ENCODE measurements at regions not wholly inside any gene's neighbourhood (a gene's known extent, or its start where the extent isn't known, plus 50 kb on each side); places are given as distances from the start of the nearest gene placed in this dataset.

- intact Hi-C loops (cut with micrococcal nuclease): no loop called here
- Histone ChIP-seq H4K20me1 (ENCODE audit: control insufficient read depth, insufficient read depth, low read length, poor library complexity, severe bottlenecking) (peaks cover 5% of the 10 kb centered on the region), H3K4me1 (ENCODE audit: control insufficient read depth in 2 of 2, insufficient read depth in 2 of 2, low read length in 2 of 2) (peaks cover 12 to 13% of the 10 kb centered on the region in 2 donors), H3K79me2 (ENCODE audit: control insufficient read depth, insufficient read depth, low read length) (peaks cover 9% of the 10 kb centered on the region), H3K36me3 (replicated peaks in 1 of 2; ENCODE audit: control extremely low read depth in 1 of 2, control insufficient read depth in 1 of 2, extremely low read depth in 1 of 2, insufficient read depth in 2 of 2, low read length in 1 of 2) (no peaks in the 10 kb centered on the region), H3K27me3 (replicated peaks in 1 of 4; ENCODE audit: control extremely low read depth in 1 of 4, control insufficient read depth in 3 of 4, insufficient read depth in 4 of 4, low read length in 3 of 4) (no peaks in the 10 kb centered on the region), H3K9me3 (ENCODE audit: control extremely low read depth in 1 of 3, control insufficient read depth in 2 of 3, insufficient read depth in 1 of 3, low read length in 2 of 3) (peaks cover 0 to under 1% (median 0%) of the 10 kb centered on the region in 3 donors), H3K4me3 (ENCODE audit: control extremely low read depth in 1 of 5, extremely low read depth in 1 of 5, insufficient read depth in 1 of 5, low read depth in 2 of 5, low read length in 4 of 5) (no peak overlapping the region), H3K4me2 (replicated peaks; ENCODE audit: low read depth, low read length, poor library complexity, severe bottlenecking) (no peak overlapping the region), H2AFZ (ENCODE audit: insufficient read depth, low read depth, low read length, poor library complexity, severe bottlenecking) (no peak overlapping the region), H3K9ac (ENCODE audit: low read length) (no peak overlapping the region), H3K27ac (ENCODE audit: low read length in 2 of 2) (no peak overlapping the region)
- CTCF ChIA-PET: interaction anchor here (1.0 to 1.1 kb wide), 2 partner anchors 26 to 35 kb away, joined by 3 read pairs; no protein-coding TSS in a partner anchor
- no peak overlapping the region for H3K4me3 Mint-ChIP-seq
- no peaks in the 10 kb centered on the region for H3K9me3 Mint-ChIP-seq (ENCODE audit: insufficient read depth)
- no peaks in the 10 kb centered on the region for H3K27me3 Mint-ChIP-seq
- no peak for ATAC-seq (ENCODE audit: low read depth)
- peaks cover 23% of the 10 kb centered on the region for H3K4me1 Mint-ChIP-seq
- peak overlapping the region; percentile 18 for H3K27ac Mint-ChIP-seq
- WGBS (ENCODE audit: insufficient coverage): 88% methylated on average over 6 of the region's 9 CpGs
- POLR2A ChIA-PET: no interaction called here
- no peak for DNase-seq
- TF ChIP-seq CTCF (IDR thresholded peaks at IDR 0.05) (no peak), EZH2 (IDR thresholded peaks at IDR 0.05; ENCODE audit: borderline replicate concordance, insufficient read depth, low read depth, low read length, poor library complexity, severe bottlenecking) (no peak)
Observed at GRCh38 chr2:174660984-174661675, 63.5 kb upstream of the WIPF1 start.

GRCh38 chr2:174659069-174659900, 61.7 kb upstream of the WIPF1 start:
- H3K4me1 ChIP-seq (ENCODE audit: control insufficient read depth in 2 of 2, insufficient read depth in 2 of 2, low read length in 2 of 2): peaks cover 12 to 13% of the 10 kb centered on the region in 2 donors
- POLR2A ChIA-PET: no interaction called here
- CTCF ChIA-PET: no interaction called here
- H3K4me1 Mint-ChIP-seq: peaks cover 23% of the 10 kb centered on the region
- H3K4me2 ChIP-seq (replicated peaks; ENCODE audit: low read depth, low read length, poor library complexity, severe bottlenecking): no peak overlapping the region
- no peak overlapping the region for H2AFZ ChIP-seq (ENCODE audit: insufficient read depth, low read depth, low read length, poor library complexity, severe bottlenecking)
- H3K27me3 ChIP-seq (replicated peaks in 1 of 4; ENCODE audit: control extremely low read depth in 1 of 4, control insufficient read depth in 3 of 4, insufficient read depth in 4 of 4, low read length in 3 of 4): no peaks in the 10 kb centered on the region
- no peak overlapping the region for H3K4me3 Mint-ChIP-seq
- H3K27me3 Mint-ChIP-seq: no peaks in the 10 kb centered on the region
- H3K4me3 ChIP-seq (ENCODE audit: control extremely low read depth in 1 of 5, extremely low read depth in 1 of 5, insufficient read depth in 1 of 5, low read depth in 2 of 5, low read length in 4 of 5): no peak overlapping the region
- peaks cover 0 to 4% (median 0%) of the 10 kb centered on the region in 3 donors for H3K9me3 ChIP-seq (ENCODE audit: control extremely low read depth in 1 of 3, control insufficient read depth in 2 of 3, insufficient read depth in 1 of 3, low read length in 2 of 3)
- H3K36me3 ChIP-seq (replicated peaks in 1 of 2; ENCODE audit: control extremely low read depth in 1 of 2, control insufficient read depth in 1 of 2, extremely low read depth in 1 of 2, insufficient read depth in 2 of 2, low read length in 1 of 2): no peaks in the 10 kb centered on the region
- peaks cover 5% of the 10 kb centered on the region for H4K20me1 ChIP-seq (ENCODE audit: control insufficient read depth, insufficient read depth, low read length, poor library complexity, severe bottlenecking)
- no peak overlapping the region for H3K9ac ChIP-seq (ENCODE audit: low read length)
- WGBS (ENCODE audit: insufficient coverage): 82% methylated on average over 4 of the region's 7 CpGs
- intact Hi-C loops (cut with micrococcal nuclease): no loop called here
- no peaks in the 10 kb centered on the region for H3K9me3 Mint-ChIP-seq (ENCODE audit: insufficient read depth)
- H3K27ac ChIP-seq (ENCODE audit: low read length in 2 of 2): no peak overlapping the region
- DNase-seq: no peak
- TF ChIP-seq CTCF (IDR thresholded peaks at IDR 0.05) (no peak), EZH2 (IDR thresholded peaks at IDR 0.05; ENCODE audit: borderline replicate concordance, insufficient read depth, low read depth, low read length, poor library complexity, severe bottlenecking) (no peak)
- H3K27ac Mint-ChIP-seq: no peak overlapping the region
- ATAC-seq (ENCODE audit: low read depth): no peak
- peaks cover 26% of the 10 kb centered on the region for H3K79me2 ChIP-seq (ENCODE audit: control insufficient read depth, insufficient read depth, low read length)
